Brain microvascular endothelial cell (primary cell): ENCODE measurements at regions not wholly inside any gene's neighbourhood (a gene's known extent, or its start where the extent isn't known, plus 50 kb on each side); places are given as distances from the start of the nearest gene placed in this dataset.

Source experiments
- DNase-seq: peaks from one replicate; pipeline ENCODE4 v3.0.0-alpha.2; 2020
- H3K27ac ChIP-seq: fragments of 250-450 bp; sonication (Bioruptor Pico); 2 replicates; pipeline ENCODE4 v1.5.1; 2020; ENCODE audit warnings: mild to moderate bottlenecking, moderate library complexity
- H3K27me3 ChIP-seq: fragments of 250-450 bp; sonication (Bioruptor Pico); replicated peaks from 2 replicates; pipeline ENCODE4 v1.5.1; 2020; ENCODE audit warnings: mild to moderate bottlenecking
- H3K36me3 ChIP-seq: fragments of 250-450 bp; sonication (Bioruptor Pico); replicated peaks from 2 replicates; pipeline ENCODE4 v1.5.1; 2020; ENCODE audit warnings: mild to moderate bottlenecking
- H3K4me3 ChIP-seq: 2 replicates; pipeline ENCODE4 v1.5.1; 2011; ENCODE audit warnings: low read depth, mild to moderate bottlenecking, control low read depth, low read length, moderate library complexity
- CTCF ChIP-seq: IDR thresholded peaks from 2 replicates; pipeline ENCODE4 v1.5.1; 2011; ENCODE audit warnings: low read depth, mild to moderate bottlenecking, moderate library complexity, low read length, control low read depth, inconsistent platforms; ENCODE audit errors: missing control alignments
- in situ Hi-C: cut with HindIII; loops from 2 replicates; pipeline ENCODE4 v1.10.0; 2017; ENCODE audit warnings: low sequenced_read_pairs, low pct_ligation_motif_present

- H3K36me3 ChIP-seq, result no peaks in the 10 kb centered on the region
- TF ChIP-seq CTCF, result no peak
- no peaks in the 10 kb centered on the region for H3K27me3 ChIP-seq
- DNase-seq, result no peak
- H3K4me3 ChIP-seq, result no peak overlapping the region
- in situ Hi-C loops, result no loop called here
- no peak overlapping the region for H3K27ac ChIP-seq
Measured at GRCh38 chr3:127110982-127111693, 81.8 kb upstream of the PRR23E start.

DNA sequence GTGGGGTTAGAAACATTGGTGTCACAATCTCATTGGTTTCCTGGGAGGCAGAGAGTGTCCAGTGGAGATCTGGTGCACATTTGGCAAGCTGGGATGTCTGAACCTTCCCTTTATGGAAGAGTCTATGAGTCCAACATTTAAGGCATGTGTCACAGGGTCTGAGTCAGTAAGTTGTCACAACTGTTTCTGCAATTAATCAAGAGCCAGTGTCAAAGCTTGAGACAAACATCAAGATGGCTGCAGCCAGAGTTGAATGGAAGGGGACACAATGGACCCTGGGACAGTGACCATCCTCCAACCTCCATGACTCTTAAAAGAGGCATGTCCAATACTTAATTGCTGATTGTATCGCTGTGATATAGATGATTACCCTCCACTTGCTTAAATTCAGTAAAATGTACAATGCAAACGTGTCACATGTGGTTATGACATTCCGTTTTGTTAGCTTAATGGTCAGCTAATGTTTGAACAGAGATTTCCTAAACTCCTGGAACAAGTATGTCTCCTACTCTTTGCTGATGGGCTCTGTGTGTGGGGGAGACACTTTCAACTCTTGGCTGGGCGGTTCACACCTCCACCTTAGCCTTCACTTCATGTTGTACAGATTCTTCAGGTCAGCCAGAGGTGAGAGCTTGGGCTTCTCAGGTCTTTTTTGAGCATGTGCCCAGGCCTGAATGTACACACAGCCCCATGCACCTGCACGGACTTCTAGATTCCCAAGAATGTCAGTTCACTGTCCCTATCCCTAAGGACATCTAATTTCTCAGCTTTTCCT, 79.9 kb upstream of the PRR23E start:
- in situ Hi-C loops, result no loop called here
- no peak for TF ChIP-seq CTCF

DNA sequence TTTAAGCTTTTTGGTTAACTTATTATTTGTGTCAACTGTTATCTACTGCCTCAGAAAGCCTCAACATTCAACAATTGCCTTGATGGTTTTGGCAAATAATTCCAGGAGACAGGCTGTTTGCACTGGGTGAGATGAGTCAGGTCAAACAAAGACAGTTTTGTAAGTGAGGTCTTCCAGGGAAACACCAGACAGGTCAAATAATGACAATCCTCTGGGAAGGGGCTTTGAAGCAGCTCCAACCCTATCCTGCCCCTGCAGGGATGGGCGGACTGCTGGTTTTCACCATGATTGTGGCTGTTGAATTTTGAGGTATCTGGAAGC, 79.4 kb upstream of the PRR23E start:
- TF ChIP-seq CTCF, result no peak
- in situ Hi-C loops, result no loop called here

More for the DNA sequence above, 79.9 kb upstream of the PRR23E start:
- DNase-seq, result no peak
- no peak overlapping the region for H3K27ac ChIP-seq
- H3K36me3 ChIP-seq, result no peaks in the 10 kb centered on the region
- H3K27me3 ChIP-seq, result no peaks in the 10 kb centered on the region
- H3K4me3 ChIP-seq, result no peak overlapping the region

DNA sequence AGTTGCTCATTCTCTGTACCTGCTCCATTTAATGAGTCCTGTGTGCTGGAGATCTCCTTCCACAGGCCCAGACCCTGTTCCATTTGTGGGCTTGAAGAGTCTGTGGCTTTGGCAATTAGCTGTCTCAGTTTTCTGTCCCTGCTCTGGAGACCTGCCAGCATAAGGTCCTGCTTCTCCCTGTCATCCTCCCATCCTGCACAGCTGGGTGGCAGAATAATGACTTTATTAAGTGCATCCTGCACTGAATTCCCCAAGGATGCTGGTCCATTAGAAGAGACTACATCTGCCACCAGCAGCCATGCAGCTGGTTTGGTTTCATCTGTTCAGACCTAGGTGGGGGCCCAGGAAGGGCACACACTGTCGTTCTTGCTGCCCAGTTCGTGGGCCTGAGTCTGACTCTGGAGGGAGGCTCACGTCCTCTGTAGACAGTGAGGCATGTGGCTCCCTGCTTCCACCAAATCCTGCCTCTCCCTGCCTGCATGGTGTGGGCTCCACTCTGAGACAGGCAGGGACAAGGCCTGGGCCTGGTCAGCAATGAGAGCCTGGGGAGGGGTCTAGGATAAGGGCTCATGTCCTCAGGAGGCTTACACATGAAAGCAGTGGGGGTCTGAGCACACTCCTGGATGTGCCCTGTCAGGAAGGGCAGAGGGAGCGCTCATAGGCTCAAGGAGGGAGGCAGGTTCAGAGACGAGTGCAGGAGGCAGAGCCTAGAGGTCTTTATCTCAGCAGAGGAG, 78.4 kb upstream of the PRR23E start:
- Histone ChIP-seq H3K27me3 (no peaks in the 10 kb centered on the region), H3K27ac (no peak overlapping the region), H3K4me3 (no peak overlapping the region), H3K36me3 (no peaks in the 10 kb centered on the region)
- in situ Hi-C loops, result no loop called here
- TF ChIP-seq CTCF, result no peak
- DNase-seq, result no peak

More for the DNA sequence above, 79.4 kb upstream of the PRR23E start:
- no peak overlapping the region for H3K4me3 ChIP-seq
- H3K36me3 ChIP-seq, result no peaks in the 10 kb centered on the region
- no peaks in the 10 kb centered on the region for H3K27me3 ChIP-seq
- no peak for DNase-seq
- no peak overlapping the region for H3K27ac ChIP-seq

GRCh38 chr3:127115691-127116351, 77.1 kb upstream of the PRR23E start:
- H3K27ac ChIP-seq, result no peak overlapping the region
- in situ Hi-C loops, result no loop called here
- H3K4me3 ChIP-seq, result no peak overlapping the region
- no peak for DNase-seq
- no peak for TF ChIP-seq CTCF
- H3K36me3 ChIP-seq, result no peaks in the 10 kb centered on the region
- H3K27me3 ChIP-seq, result no peaks in the 10 kb centered on the region
